ENCODE measurements at regions not wholly inside any gene's neighbourhood (a gene's known extent, or its start where the extent isn't known, plus 50 kb on each side); places are given as distances from the start of the nearest gene placed in this dataset.

GRCh38 chr9:88220652-88221051 lies 82.4 kb upstream of the SPATA31C2 start:
- DNase-seq, result no peak

GRCh38 chr9:88219601-88220000 lies 81.3 kb upstream of the SPATA31C2 start:
- no peak for DNase-seq

- no peak for DNase-seq
These were observed 80.5 kb upstream of the SPATA31C2 start for GRCh38 chr9:88218726-88219125.

- DNase-seq, result no peak
These were observed 78.1 kb upstream of the SPATA31C2 start for GRCh38 chr9:88216126-88216995.

- DNase-seq, result no peak
These were observed 77.2 kb upstream of the SPATA31C2 start for GRCh38 chr9:88215196-88216125.

GRCh38 chr9:88202321-88202720 lies 64.0 kb upstream of the SPATA31C2 start:
- DNase-seq, result no peak

GRCh38 chr9:88198341-88198807 lies 60.1 kb upstream of the SPATA31C2 start:
- no peak for DNase-seq

- DNase-seq, result no peak
These were observed 59.6 kb upstream of the SPATA31C2 start for GRCh38 chr9:88197781-88198340.

- DNase-seq, result no peak
These were observed 58.7 kb upstream of the SPATA31C2 start for GRCh38 chr9:88197016-88197415.

GRCh38 chr9:88196142-88196790 lies 58.0 kb upstream of the SPATA31C2 start:
- no peak for DNase-seq

GRCh38 chr9:88193766-88194165 lies 55.5 kb upstream of the SPATA31C2 start:
- DNase-seq, result no peak

- DNase-seq, result no peak
These were observed 53.2 kb upstream of the SPATA31C2 start for GRCh38 chr9:88191456-88191855.

- DNase-seq, result no peak
These were observed 51.1 kb upstream of the SPATA31C2 start for GRCh38 chr9:88189371-88189770.
